Endothelial cell (in vitro differentiated cells): ENCODE measurements at regions not wholly inside any gene's neighbourhood (a gene's known extent, or its start where the extent isn't known, plus 50 kb on each side); places are given as distances from the start of the nearest gene placed in this dataset.

Experiments
- DNase-seq: peaks from one replicate; pipeline ENCODE4 v3.0.0; 2021; ENCODE audit warnings: low spot score
- H3K27ac Mint-ChIP-seq: one replicate; pipeline ENCODE4 v1.8.0; 2021; ENCODE audit warnings: mixed read lengths, inconsistent platforms; ENCODE audit not compliant: unreplicated experiment
- H3K27me3 Mint-ChIP-seq: one replicate; pipeline ENCODE4 v1.8.0; 2021; ENCODE audit warnings: mild to moderate bottlenecking, moderate library complexity, mixed read lengths, inconsistent platforms; ENCODE audit not compliant: unreplicated experiment
- H3K36me3 Mint-ChIP-seq: one replicate; pipeline ENCODE4 v1.8.0; 2021; ENCODE audit warnings: mild to moderate bottlenecking, low read depth, mixed read lengths, inconsistent platforms; ENCODE audit not compliant: unreplicated experiment
- H3K4me1 Mint-ChIP-seq: one replicate; pipeline ENCODE4 v1.8.0; 2021; ENCODE audit warnings: mild to moderate bottlenecking, mixed read lengths, inconsistent platforms; ENCODE audit not compliant: unreplicated experiment
- H3K4me3 Mint-ChIP-seq: one replicate; pipeline ENCODE4 v1.8.0; 2021; ENCODE audit warnings: mild to moderate bottlenecking, mixed read lengths, inconsistent platforms; ENCODE audit not compliant: unreplicated experiment
- H3K9me3 Mint-ChIP-seq: one replicate; pipeline ENCODE4 v1.8.0; 2021; ENCODE audit warnings: mixed read lengths, inconsistent platforms; ENCODE audit not compliant: unreplicated experiment
- CTCF ChIP-seq: fragments of 200-600 bp; sonication (generic); IDR thresholded peaks from one replicate; pipeline ENCODE4 v1.5.0; 2021; ENCODE audit warnings: antibody characterized with exemption; ENCODE audit not compliant: unreplicated experiment

- H3K27ac Mint-ChIP-seq = no peak overlapping the region
- no peaks in the 10 kb centered on the region for H3K4me1 Mint-ChIP-seq
- no peak for DNase-seq
- no peaks in the 10 kb centered on the region for H3K27me3 Mint-ChIP-seq
- no peak overlapping the region for H3K4me3 Mint-ChIP-seq
- no peak for TF ChIP-seq CTCF
- H3K36me3 Mint-ChIP-seq = no peaks in the 10 kb centered on the region
- H3K9me3 Mint-ChIP-seq = no peaks in the 10 kb centered on the region
These were observed 101.7 kb upstream of the TMEM26 start for GRCh38 chr10:61554925-61555324.

GRCh38 chr10:61549861-61550260 lies 96.7 kb upstream of the TMEM26 start:
- no peak for TF ChIP-seq CTCF
- Mint-ChIP-seq H3K27me3 (no peaks in the 10 kb centered on the region), H3K27ac (no peak overlapping the region), H3K36me3 (no peaks in the 10 kb centered on the region), H3K4me3 (no peak overlapping the region), H3K4me1 (no peaks in the 10 kb centered on the region), H3K9me3 (no peaks in the 10 kb centered on the region)
- no peak for DNase-seq

GRCh38 chr10:61548364-61548763 lies 95.2 kb upstream of the TMEM26 start:
- H3K9me3 Mint-ChIP-seq = no peaks in the 10 kb centered on the region
- H3K4me1 Mint-ChIP-seq = no peaks in the 10 kb centered on the region
- no peak overlapping the region for H3K27ac Mint-ChIP-seq
- no peak for DNase-seq
- TF ChIP-seq CTCF = no peak
- H3K36me3 Mint-ChIP-seq = no peaks in the 10 kb centered on the region
- H3K4me3 Mint-ChIP-seq = no peak overlapping the region
- peaks cover 2% of the 10 kb centered on the region for H3K27me3 Mint-ChIP-seq

GRCh38 chr10:61547297-61547696 lies 94.1 kb upstream of the TMEM26 start:
- no peak overlapping the region for H3K27ac Mint-ChIP-seq
- H3K9me3 Mint-ChIP-seq = no peaks in the 10 kb centered on the region
- no peak overlapping the region for H3K4me3 Mint-ChIP-seq
- no peaks in the 10 kb centered on the region for H3K36me3 Mint-ChIP-seq
- no peak for TF ChIP-seq CTCF
- H3K4me1 Mint-ChIP-seq = peaks cover 3% of the 10 kb centered on the region
- DNase-seq = no peak
- peaks cover 5% of the 10 kb centered on the region for H3K27me3 Mint-ChIP-seq

- TF ChIP-seq CTCF = no peak
- DNase-seq = no peak
- H3K36me3 Mint-ChIP-seq = no peaks in the 10 kb centered on the region
- no peak overlapping the region for H3K27ac Mint-ChIP-seq
- H3K27me3 Mint-ChIP-seq = peaks cover 5% of the 10 kb centered on the region
- no peak overlapping the region for H3K4me3 Mint-ChIP-seq
- H3K9me3 Mint-ChIP-seq = no peaks in the 10 kb centered on the region
- peaks cover 4% of the 10 kb centered on the region for H3K4me1 Mint-ChIP-seq
These were observed 92.0 kb upstream of the TMEM26 start for GRCh38 chr10:61545170-61545569.
